GM20000 (cell line): ENCODE measurements at regions not wholly inside any gene's neighbourhood (a gene's known extent, or its start where the extent isn't known, plus 50 kb on each side); places are given as distances from the start of the nearest gene placed in this dataset.
A peak's percentile ranks its signal among the peaks of the same experiment; 100 is the strongest.

ENCODE experiments used
- DNase-seq: peaks from one replicate; pipeline ENCODE4 v3.0.0; 2012; ENCODE audit warnings: low spot score
- TF ChIP-seq, protein P1 (sequence below): IDR thresholded peaks from 2 replicates; pipeline ENCODE4 v1.5.1; 2012; ENCODE audit warnings: mild to moderate bottlenecking, control low read depth; ENCODE audit errors: extremely low read depth, missing control alignments

DNA sequence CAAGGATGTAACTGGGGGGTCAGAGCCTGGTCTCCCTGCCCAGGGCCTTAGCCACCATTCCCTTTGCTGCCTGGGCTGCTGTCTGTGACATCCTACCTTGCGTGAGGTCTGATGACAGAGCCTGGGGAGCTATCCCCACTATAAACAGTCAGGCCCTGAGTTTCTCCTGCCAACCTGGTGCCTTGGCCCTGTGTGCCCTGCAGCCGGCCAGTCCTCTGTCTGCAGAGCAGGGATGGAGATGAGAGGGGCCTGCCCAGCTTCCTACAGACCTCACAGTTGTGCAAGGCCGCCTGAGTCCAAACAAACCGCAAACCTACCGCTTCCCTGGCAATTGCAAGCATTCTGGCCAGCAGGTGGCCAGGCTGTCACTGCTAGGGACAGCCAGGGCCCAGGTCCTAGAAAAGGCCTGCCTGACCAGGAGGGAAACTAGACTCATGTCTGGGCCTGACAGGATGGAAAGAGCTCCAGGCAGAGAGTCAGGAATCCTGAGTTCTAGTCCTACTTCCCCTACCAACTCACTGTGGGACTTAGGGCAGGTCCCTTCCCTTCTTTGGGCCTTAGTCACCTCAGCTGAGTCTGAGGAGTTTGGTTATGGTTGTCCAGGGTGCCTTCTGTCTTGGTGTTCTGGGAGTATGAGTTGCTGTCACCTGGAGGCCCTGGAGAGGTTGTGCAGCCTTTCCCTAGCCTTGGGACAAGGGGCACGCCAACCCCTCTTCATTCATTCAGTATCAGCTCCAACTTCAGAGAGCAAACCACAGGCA, 86.2 kb downstream of the VEGFA start:
- DNase-seq, result no peak
- TF ChIP-seq, protein P1, sequence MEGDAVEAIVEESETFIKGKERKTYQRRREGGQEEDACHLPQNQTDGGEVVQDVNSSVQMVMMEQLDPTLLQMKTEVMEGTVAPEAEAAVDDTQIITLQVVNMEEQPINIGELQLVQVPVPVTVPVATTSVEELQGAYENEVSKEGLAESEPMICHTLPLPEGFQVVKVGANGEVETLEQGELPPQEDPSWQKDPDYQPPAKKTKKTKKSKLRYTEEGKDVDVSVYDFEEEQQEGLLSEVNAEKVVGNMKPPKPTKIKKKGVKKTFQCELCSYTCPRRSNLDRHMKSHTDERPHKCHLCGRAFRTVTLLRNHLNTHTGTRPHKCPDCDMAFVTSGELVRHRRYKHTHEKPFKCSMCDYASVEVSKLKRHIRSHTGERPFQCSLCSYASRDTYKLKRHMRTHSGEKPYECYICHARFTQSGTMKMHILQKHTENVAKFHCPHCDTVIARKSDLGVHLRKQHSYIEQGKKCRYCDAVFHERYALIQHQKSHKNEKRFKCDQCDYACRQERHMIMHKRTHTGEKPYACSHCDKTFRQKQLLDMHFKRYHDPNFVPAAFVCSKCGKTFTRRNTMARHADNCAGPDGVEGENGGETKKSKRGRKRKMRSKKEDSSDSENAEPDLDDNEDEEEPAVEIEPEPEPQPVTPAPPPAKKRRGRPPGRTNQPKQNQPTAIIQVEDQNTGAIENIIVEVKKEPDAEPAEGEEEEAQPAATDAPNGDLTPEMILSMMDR, result no peak

GRCh38 chr6:43855247-43855646, 85.2 kb downstream of the VEGFA start:
- DNase-seq, result peak; percentile 37
- TF ChIP-seq, protein P1, result no peak

DNA sequence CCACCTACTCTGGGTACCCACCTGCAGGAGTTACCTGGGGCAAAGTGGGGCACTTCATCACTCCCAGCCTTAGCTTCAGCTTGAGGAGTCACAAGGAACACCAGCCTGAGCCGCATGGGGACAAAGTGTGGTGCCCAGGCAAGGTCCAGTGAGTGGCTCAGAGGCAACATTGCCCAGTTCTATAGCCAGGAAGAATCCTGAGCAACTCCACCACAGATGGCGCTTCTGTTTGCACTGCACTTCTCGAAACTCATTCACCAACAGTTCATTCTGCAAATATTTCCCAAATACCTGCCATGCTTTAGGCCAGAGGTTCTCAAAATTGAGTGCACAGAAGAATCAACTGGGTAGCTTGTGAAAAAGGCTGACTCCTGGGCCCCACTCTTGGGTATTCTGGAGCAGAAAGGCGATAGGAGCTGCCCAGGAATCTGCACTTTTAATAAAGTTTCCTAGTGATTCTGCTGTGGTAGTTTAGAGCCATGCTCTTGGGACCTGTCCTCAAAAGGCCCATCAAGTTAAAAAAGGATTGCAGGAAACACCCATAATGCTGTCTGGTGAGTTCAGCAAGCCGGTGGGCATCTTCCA, 83.1 kb downstream of the VEGFA start:
- TF ChIP-seq, protein P1, result no peak
- no peak for DNase-seq

GRCh38 chr6:43852350-43852864, 82.4 kb downstream of the VEGFA start:
- DNase-seq, result no peak
- TF ChIP-seq, protein P1, result no peak

DNA sequence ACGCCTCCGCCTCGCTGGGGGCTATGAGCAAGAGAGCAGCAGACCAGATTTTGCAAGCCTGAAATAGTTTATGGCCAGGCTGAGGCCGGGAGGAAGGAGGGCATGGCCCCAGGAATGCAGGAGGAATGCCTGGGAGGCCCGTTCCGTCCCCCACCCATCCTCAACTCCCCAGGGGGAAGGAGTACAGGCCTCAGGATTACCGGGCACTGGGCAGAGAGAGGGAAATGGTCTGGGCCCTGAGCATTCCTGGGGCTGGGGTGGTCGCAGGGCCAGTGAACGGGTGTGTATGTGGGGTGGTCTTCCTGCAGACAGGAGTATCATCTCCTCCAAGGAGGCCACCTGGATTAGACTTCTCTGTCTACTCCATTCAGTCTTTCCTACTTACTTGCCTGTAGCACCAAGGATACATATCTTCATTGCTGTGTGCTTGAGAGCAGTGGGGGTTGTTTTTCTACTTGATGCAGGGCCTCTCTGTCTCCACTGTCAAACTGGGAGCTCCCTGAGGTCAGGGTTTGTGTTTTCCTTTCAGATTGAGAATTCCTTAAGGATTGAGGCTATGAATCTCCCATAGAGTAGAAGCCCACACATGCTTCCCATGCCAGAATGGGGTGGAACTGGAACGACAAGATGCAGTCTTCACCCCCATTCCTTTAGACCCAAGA, 81.3 kb downstream of the VEGFA start:
- no peak for DNase-seq
- TF ChIP-seq, protein P1, result no peak

- no peak for DNase-seq
- TF ChIP-seq, protein P1, result no peak
Measured at GRCh38 chr6:43850314-43851203, 80.5 kb downstream of the VEGFA start.
